ACC112 (cell line): ENCODE measurements at regions not wholly inside any gene's neighbourhood (a gene's known extent, or its start where the extent isn't known, plus 50 kb on each side); places are given as distances from the start of the nearest gene placed in this dataset.

Source experiments
- H2AFZ ChIP-seq: fragments of 200-600 bp; sonication (generic); one replicate; pipeline ENCODE4 v1.6.0; 2017; ENCODE audit warnings: antibody characterized with exemption, low read length; ENCODE audit not compliant: unreplicated experiment
- H3K27ac ChIP-seq: fragments of 200-600 bp; sonication (generic); 2 replicates; pipeline ENCODE4 v1.5.1; 2014; ENCODE audit warnings: low read depth, mild to moderate bottlenecking, antibody characterized with exemption, low read length, moderate library complexity
- H3K27me3 ChIP-seq: fragments of 200-600 bp; sonication (generic); 2 replicates; pipeline ENCODE4 v1.6.1; 2014; ENCODE audit warnings: mild to moderate bottlenecking, antibody characterized with exemption, low read length, moderate library complexity, mixed read lengths; ENCODE audit not compliant: insufficient read depth
- H3K36me3 ChIP-seq: fragments of 200-600 bp; sonication (generic); 2 replicates; pipeline ENCODE4 v1.6.1; 2016; ENCODE audit warnings: mild to moderate bottlenecking, antibody characterized with exemption, low read length, moderate library complexity, mixed read lengths; ENCODE audit not compliant: insufficient read depth
- H3K4me1 ChIP-seq: fragments of 200-600 bp; sonication (generic); one replicate; pipeline ENCODE4 v1.6.1; 2016; ENCODE audit warnings: low read length, mixed read lengths; ENCODE audit not compliant: insufficient read depth, unreplicated experiment, control insufficient read depth
- H3K4me3 ChIP-seq: fragments of 200-600 bp; sonication (generic); 2 replicates; pipeline ENCODE4 v1.5.1; 2014; ENCODE audit warnings: mild to moderate bottlenecking, low read depth, low read length
- H3K79me2 ChIP-seq: fragments of 200-600 bp; sonication (generic); one replicate; pipeline ENCODE4 v1.6.0; 2016; ENCODE audit warnings: low read length; ENCODE audit not compliant: control insufficient read depth, unreplicated experiment, insufficient read depth

DNA sequence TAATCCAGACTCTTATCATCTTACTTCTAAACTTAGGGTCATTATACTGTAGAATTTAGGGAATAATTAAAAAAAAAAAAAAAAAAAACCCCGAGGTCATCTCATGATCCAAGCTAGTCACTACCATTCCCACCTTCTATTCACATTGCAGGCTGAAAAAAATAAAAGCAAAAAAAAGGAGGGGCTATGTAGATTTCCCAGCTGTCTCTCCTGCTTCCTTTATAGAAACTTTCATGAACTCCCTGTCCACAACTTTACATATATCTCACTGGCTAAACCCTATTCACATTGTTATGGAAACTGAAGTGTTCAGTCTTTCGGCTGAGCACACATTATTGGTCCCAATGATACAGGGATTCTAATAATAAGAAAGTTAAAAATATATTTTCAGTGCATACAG, 156.2 kb upstream of the TP63 start:
- H3K4me3 ChIP-seq = no peak overlapping the region
- H3K27me3 ChIP-seq = no peaks in the 10 kb centered on the region
- no peaks in the 10 kb centered on the region for H3K36me3 ChIP-seq
- no peaks in the 10 kb centered on the region for H3K79me2 ChIP-seq
- H3K4me1 ChIP-seq = no peaks in the 10 kb centered on the region
- H3K27ac ChIP-seq = no peak overlapping the region
- H2AFZ ChIP-seq = no peak overlapping the region

DNA sequence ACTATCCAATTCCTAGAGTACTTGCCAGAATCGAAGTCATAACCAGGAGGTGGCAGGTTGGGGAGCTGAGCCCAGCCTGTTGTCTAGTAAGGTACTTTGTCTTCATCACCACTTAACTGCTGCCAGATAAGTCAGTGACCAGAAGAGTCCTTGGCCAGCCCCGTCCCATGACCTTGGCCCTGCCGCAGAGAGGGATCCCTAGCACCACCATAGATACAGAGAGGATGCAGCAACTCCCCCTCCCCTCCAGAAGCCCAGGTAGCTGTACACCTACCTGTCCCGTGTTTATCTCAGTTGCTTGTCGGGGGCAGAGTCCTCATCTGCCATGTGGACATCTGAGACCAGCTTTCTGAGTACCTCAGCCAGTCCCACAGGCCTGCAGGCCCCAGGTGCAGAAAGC, 153.6 kb upstream of the TP63 start:
- no peaks in the 10 kb centered on the region for H3K4me1 ChIP-seq
- no peaks in the 10 kb centered on the region for H3K27me3 ChIP-seq
- no peak overlapping the region for H2AFZ ChIP-seq
- no peaks in the 10 kb centered on the region for H3K79me2 ChIP-seq
- H3K36me3 ChIP-seq = no peaks in the 10 kb centered on the region
- H3K4me3 ChIP-seq = no peak overlapping the region
- no peak overlapping the region for H3K27ac ChIP-seq

DNA sequence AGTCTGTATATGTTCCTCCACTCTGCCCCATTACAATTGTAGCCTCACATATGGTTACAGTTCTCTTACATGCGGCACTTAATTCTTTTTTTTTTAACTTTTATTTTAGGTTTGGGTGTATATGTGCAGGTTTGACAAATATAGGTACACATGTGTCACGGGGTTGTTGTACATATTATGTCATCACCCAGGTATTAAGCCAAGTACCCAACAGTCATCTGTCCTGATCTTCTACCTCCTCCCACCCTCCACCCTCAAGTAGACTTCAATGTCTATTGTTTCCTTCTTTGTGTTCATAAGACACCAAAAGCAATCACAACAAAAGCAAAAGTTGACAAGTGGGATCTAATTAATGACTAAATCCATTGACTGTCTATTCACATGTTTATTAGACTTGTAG, 144.6 kb upstream of the TP63 start:
- Histone ChIP-seq H3K4me3 (no peak overlapping the region), H3K4me1 (no peaks in the 10 kb centered on the region), H3K36me3 (no peaks in the 10 kb centered on the region), H3K79me2 (no peaks in the 10 kb centered on the region), H2AFZ (no peak overlapping the region), H3K27ac (no peak overlapping the region), H3K27me3 (no peaks in the 10 kb centered on the region)

DNA sequence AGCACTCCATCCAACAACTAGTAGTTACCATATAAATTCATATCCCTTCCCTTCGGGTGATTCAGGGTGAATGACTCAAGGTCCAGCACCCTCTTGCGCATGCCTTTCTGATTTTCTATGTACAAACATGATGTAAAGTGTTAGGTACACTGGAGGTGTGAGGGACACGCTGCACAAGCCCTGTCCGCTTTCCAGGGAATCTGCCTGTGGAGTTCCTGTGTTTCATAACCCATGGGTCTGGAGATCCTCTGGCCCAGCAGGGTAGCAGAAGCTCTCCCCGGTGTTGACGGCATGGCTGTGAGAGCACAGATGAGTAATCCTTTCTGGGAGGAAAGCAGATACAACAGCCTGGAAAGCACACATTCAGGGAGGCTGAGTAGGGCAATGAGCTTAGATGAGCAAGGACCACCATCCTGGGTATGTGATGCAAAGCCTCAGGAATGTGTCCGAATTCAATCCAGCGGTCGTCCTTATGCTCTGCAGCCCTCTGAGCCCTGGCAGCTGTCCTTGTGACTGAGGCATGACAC, 142.9 kb upstream of the TP63 start:
- no peak overlapping the region for H2AFZ ChIP-seq
- H3K36me3 ChIP-seq = no peaks in the 10 kb centered on the region
- H3K27ac ChIP-seq = no peak overlapping the region
- no peaks in the 10 kb centered on the region for H3K4me1 ChIP-seq
- H3K27me3 ChIP-seq = no peaks in the 10 kb centered on the region
- H3K79me2 ChIP-seq = no peaks in the 10 kb centered on the region
- no peak overlapping the region for H3K4me3 ChIP-seq

DNA sequence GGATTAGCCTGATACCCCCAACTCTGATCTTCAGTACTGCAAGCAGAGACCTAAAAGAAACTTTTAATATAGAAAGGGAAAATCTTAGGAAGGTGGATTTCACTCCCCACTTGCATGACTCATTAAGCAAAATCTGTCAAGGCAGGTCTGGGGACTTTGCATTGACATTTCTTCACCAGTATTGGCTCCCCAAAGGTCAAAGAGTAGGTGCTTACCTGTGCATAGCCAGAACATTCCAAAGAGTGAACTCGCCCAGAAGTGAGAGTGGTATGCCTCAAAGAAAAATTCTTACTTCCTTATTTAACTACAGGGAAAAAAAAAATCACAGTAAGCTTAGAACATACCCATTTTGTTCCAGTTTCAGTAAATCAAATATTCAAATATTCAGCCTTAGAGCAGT, 140.9 kb upstream of the TP63 start:
- Histone ChIP-seq H3K27me3 (no peaks in the 10 kb centered on the region), H3K27ac (no peak overlapping the region), H3K4me1 (no peaks in the 10 kb centered on the region), H2AFZ (no peak overlapping the region), H3K36me3 (no peaks in the 10 kb centered on the region), H3K4me3 (no peak overlapping the region), H3K79me2 (no peaks in the 10 kb centered on the region)

DNA sequence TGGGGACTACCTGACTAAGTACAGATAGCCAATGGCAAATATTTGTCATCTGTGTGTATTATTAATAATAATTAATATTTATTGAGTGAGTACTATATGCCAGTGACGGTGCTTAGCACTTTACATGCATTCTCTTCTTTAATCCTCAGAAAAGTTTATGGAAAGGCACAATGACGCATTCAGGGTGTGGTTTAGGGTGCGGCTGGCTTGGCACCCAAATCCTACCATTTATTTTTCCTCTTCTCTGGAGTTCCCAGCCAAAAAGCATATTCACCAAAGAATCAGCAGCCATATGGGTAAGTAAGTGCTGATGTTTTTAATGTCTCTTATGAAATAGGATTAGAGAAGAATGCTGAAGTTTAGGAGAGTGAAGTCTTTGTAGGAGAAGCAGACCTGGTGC, 140.4 kb upstream of the TP63 start:
- H3K4me1 ChIP-seq = no peaks in the 10 kb centered on the region
- no peak overlapping the region for H2AFZ ChIP-seq
- H3K27ac ChIP-seq = no peak overlapping the region
- H3K79me2 ChIP-seq = no peaks in the 10 kb centered on the region
- H3K27me3 ChIP-seq = no peaks in the 10 kb centered on the region
- no peak overlapping the region for H3K4me3 ChIP-seq
- no peaks in the 10 kb centered on the region for H3K36me3 ChIP-seq

DNA sequence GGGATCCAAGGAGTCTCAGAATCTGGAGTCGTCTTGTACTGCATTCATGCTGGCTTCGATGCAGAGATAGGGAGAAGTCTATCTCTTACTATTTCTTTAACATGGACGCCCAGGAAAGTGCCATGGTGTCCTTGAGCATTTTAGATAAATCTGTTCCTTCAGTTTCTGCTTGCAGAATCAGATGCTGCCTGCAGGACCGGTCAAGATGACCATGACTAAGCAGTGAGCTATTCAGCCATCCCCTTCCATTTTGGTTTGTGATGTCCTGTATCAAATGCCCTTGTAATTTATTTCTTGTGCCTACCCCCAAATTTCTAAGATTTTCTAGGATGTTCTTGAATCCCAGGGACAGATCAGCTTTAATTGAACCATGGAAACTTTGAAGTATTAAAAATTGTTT, 139.4 kb upstream of the TP63 start:
- no peak overlapping the region for H3K27ac ChIP-seq
- H3K4me1 ChIP-seq = no peaks in the 10 kb centered on the region

DNA sequence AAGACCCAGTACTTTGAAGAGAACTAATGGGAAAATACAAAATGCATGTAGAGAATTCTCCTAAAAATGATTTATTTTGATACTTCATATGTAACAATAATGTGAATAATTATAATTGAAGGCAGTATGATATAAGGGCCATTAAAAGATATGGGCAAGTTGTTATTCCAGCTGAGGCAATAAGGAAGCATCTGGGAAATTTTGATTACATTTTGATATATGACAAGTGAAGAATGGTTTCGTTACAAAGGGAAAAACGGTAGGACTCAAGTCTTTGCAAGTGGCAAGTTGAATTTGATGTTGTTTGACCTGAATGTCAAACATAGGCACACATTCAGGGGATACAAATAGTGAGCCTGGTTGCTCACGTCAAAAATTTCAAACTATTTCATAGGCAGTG, 137.9 kb upstream of the TP63 start:
- Histone ChIP-seq H2AFZ (no peak overlapping the region), H3K79me2 (no peaks in the 10 kb centered on the region), H3K27ac (no peak overlapping the region), H3K27me3 (no peaks in the 10 kb centered on the region), H3K4me1 (no peaks in the 10 kb centered on the region), H3K4me3 (no peak overlapping the region), H3K36me3 (no peaks in the 10 kb centered on the region)

More for the DNA sequence above, 139.4 kb upstream of the TP63 start:
- Histone ChIP-seq H2AFZ (no peak overlapping the region), H3K27me3 (no peaks in the 10 kb centered on the region), H3K36me3 (no peaks in the 10 kb centered on the region), H3K4me3 (no peak overlapping the region), H3K79me2 (no peaks in the 10 kb centered on the region)

DNA sequence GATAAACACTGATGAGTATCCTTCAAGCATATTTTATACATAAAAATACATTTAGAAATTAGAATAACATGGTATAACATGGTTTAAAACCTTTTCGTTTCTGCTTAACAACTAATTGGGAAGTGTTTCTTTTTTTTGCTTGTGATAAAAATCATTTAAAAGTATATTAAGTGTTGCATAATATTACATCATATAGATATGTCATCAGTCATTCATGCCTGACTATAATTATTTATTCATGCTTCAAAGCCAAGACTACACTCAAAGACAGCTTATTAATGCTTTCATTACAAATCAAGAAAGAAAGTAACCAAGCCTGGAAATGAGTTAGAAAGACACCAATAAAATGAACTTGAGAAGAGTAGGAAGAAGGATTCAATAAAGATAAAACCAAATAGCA, 136.6 kb upstream of the TP63 start:
- Histone ChIP-seq H3K79me2 (no peaks in the 10 kb centered on the region), H3K4me3 (no peak overlapping the region), H3K36me3 (no peaks in the 10 kb centered on the region), H2AFZ (no peak overlapping the region), H3K27me3 (no peaks in the 10 kb centered on the region), H3K27ac (no peak overlapping the region), H3K4me1 (no peaks in the 10 kb centered on the region)

DNA sequence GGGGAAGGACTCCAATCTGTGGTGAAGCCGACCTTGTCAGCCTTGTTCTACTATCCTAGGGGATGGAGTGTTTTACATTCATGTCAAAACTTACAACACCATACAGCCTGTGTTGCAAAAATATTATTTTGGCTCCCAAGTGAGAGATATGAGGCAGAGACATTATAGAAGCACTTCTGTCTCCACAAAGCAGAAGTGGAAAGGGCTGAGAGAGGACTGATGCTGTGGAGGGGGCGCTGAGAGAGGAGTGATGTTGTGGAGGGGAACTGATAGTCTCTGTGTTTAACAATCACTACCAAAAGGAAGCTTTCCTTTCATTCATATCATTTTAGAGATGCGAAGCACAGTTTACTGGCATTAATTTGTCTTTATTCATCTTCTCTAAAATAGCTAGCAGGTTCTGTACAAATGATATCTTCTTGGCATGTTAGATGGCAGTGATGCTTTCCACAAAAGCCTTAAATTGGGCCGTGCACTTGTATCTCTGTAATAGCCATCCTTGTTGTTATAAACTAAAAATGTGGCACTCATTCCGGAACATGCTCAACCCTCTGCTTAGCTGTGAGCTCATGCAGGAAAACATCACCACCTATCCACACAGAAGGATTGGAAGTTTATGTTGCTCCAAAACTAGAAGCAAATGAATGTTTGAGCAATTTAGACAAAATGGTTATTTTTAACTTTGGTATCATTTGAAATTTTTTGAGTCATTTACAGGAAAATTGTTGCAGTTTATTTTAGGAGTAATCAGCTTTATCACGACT, 134.6 kb upstream of the TP63 start:
- H3K36me3 ChIP-seq = no peaks in the 10 kb centered on the region
- no peak overlapping the region for H3K27ac ChIP-seq
- H3K27me3 ChIP-seq = no peaks in the 10 kb centered on the region
- H3K79me2 ChIP-seq = no peaks in the 10 kb centered on the region
- no peak overlapping the region for H2AFZ ChIP-seq
- H3K4me1 ChIP-seq = no peaks in the 10 kb centered on the region
- H3K4me3 ChIP-seq = no peak overlapping the region

DNA sequence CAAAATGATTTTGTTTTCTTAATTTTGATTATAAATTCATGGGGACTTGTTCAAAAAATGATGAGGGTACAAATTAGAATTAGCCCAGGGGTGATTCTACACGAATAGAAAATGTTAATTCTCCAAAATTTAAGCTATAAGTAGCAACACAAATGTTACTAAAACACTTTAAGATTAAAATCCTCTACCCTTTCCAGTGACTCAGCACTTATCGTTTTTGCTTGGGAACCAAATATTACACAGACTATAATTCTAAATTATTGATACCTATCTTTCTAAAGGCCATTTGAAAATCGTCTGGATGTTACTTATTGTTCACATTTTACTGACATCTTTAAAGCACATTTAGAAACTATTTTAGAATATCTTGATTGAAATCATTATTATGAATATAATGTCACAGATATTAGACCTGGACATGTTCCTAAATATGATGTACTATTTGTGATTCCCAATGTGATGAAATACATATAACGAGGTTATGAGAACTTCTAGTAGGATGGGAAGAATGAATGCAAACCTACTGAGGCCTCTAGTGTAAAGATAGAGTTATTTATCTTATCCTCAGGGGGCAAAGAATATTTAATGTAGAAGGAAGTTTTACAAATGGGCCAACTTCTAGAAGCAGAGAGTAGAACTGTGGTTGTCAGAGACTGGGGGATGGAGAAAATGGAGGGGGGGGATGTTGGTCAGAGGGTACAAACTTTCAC, 132.0 kb upstream of the TP63 start:
- H3K4me1 ChIP-seq = no peaks in the 10 kb centered on the region
- H3K27me3 ChIP-seq = no peaks in the 10 kb centered on the region
- H3K27ac ChIP-seq = no peak overlapping the region
- H3K79me2 ChIP-seq = no peaks in the 10 kb centered on the region
- no peaks in the 10 kb centered on the region for H3K36me3 ChIP-seq
- no peak overlapping the region for H3K4me3 ChIP-seq
- H2AFZ ChIP-seq = no peak overlapping the region
